Mucosa of rectum (tissue), 2 donors: ENCODE measurements at regions not wholly inside any gene's neighbourhood (a gene's known extent, or its start where the extent isn't known, plus 50 kb on each side); places are given as distances from the start of the nearest gene placed in this dataset.

Source experiments
- H3K27ac ChIP-seq, 2 donors: one replicate each; pipeline ENCODE4 v1.7.0; 2013; ENCODE audit warnings: inconsistent platforms in 2 of 2, low read depth in 2 of 2, low read length in 2 of 2
- H3K27me3 ChIP-seq, 2 donors: one replicate each; pipeline ENCODE4 v1.7.0; 2013; ENCODE audit warnings: low read length in 2 of 2; ENCODE audit not compliant: control insufficient read depth in 2 of 2, insufficient read depth in 2 of 2
- H3K36me3 ChIP-seq, 2 donors: one replicate each; pipeline ENCODE4 v1.7.0; 2013; ENCODE audit warnings: low read length in 2 of 2; ENCODE audit not compliant: control insufficient read depth in 2 of 2, insufficient read depth in 2 of 2
- H3K4me1 ChIP-seq, 2 donors: one replicate each; pipeline ENCODE4 v1.7.0; 2013; ENCODE audit warnings: low read length in 2 of 2, mild to moderate bottlenecking in 1 of 2; ENCODE audit not compliant: control insufficient read depth in 2 of 2, insufficient read depth in 2 of 2
- H3K4me3 ChIP-seq, 2 donors: one replicate each; pipeline ENCODE4 v1.7.0; 2013; ENCODE audit warnings: low read length in 2 of 2
- H3K9ac ChIP-seq, 2 donors: one replicate each; pipeline ENCODE4 v1.7.0; 2013; ENCODE audit warnings: low read length in 2 of 2, low read depth in 1 of 2, mild to moderate bottlenecking in 1 of 2
- H3K9me3 ChIP-seq, 2 donors: one replicate each; pipeline ENCODE4 v1.7.0; 2013; ENCODE audit warnings: low read length in 2 of 2; ENCODE audit not compliant: control insufficient read depth in 2 of 2
- donor health status: healthy.
- donor health status: Normal muscosa, but diverticular disease.

GRCh38 chr3:64332459-64333350, 107.4 kb upstream of the PRICKLE2 start:
- Histone ChIP-seq H3K4me3 (no peak overlapping the region), H3K9ac (no peak overlapping the region), H3K27me3 (no peaks in the 10 kb centered on the region), H3K4me1 (no peaks in the 10 kb centered on the region), H3K36me3 (no peaks in the 10 kb centered on the region), H3K27ac (no peak overlapping the region), H3K9me3 (no peaks in the 10 kb centered on the region)

GRCh38 chr3:64331605-64332004, 106.3 kb upstream of the PRICKLE2 start:
- H3K27ac ChIP-seq, result no peak overlapping the region

GRCh38 chr3:64329037-64329436, 103.8 kb upstream of the PRICKLE2 start:
- H3K4me1 ChIP-seq, result no peaks in the 10 kb centered on the region
- no peak overlapping the region for H3K4me3 ChIP-seq

More at GRCh38 chr3:64331605-64332004, 106.3 kb upstream of the PRICKLE2 start:
- H3K27me3 ChIP-seq, result no peaks in the 10 kb centered on the region
- no peaks in the 10 kb centered on the region for H3K9me3 ChIP-seq
- no peaks in the 10 kb centered on the region for H3K36me3 ChIP-seq
- no peak overlapping the region for H3K9ac ChIP-seq
- no peaks in the 10 kb centered on the region for H3K4me1 ChIP-seq
- no peak overlapping the region for H3K4me3 ChIP-seq

GRCh38 chr3:64327100-64327804, 102.0 kb upstream of the PRICKLE2 start:
- H3K27me3 ChIP-seq, result no peaks in the 10 kb centered on the region
- peak overlapping the region; percentile 56 to 72 for H3K27ac ChIP-seq
- H3K9ac ChIP-seq, result no peak overlapping the region
- no peaks in the 10 kb centered on the region for H3K36me3 ChIP-seq
- H3K4me3 ChIP-seq, result no peak overlapping the region
- no peaks in the 10 kb centered on the region for H3K4me1 ChIP-seq
- no peaks in the 10 kb centered on the region for H3K9me3 ChIP-seq

More at GRCh38 chr3:64329037-64329436, 103.8 kb upstream of the PRICKLE2 start:
- H3K36me3 ChIP-seq, result no peaks in the 10 kb centered on the region
- H3K9ac ChIP-seq, result no peak overlapping the region
- no peaks in the 10 kb centered on the region for H3K27me3 ChIP-seq
- no peak overlapping the region for H3K27ac ChIP-seq
- H3K9me3 ChIP-seq, result no peaks in the 10 kb centered on the region

GRCh38 chr3:64321747-64322146, 96.5 kb upstream of the PRICKLE2 start:
- H3K36me3 ChIP-seq, result no peaks in the 10 kb centered on the region
- no peak overlapping the region for H3K9ac ChIP-seq
- H3K9me3 ChIP-seq, result no peaks in the 10 kb centered on the region
- no peak overlapping the region for H3K27ac ChIP-seq
- H3K27me3 ChIP-seq, result no peaks in the 10 kb centered on the region
- no peaks in the 10 kb centered on the region for H3K4me1 ChIP-seq
- H3K4me3 ChIP-seq, result no peak overlapping the region

GRCh38 chr3:64319391-64319790, 94.1 kb upstream of the PRICKLE2 start:
- Histone ChIP-seq H3K27me3 (no peaks in the 10 kb centered on the region), H3K27ac (no peak overlapping the region)

GRCh38 chr3:64318668-64319271, 93.5 kb upstream of the PRICKLE2 start:
- no peaks in the 10 kb centered on the region for H3K27me3 ChIP-seq
- H3K4me1 ChIP-seq, result no peaks in the 10 kb centered on the region
- no peak overlapping the region for H3K27ac ChIP-seq
- H3K9ac ChIP-seq, result no peak overlapping the region
- no peaks in the 10 kb centered on the region for H3K9me3 ChIP-seq
- H3K4me3 ChIP-seq, result no peak overlapping the region
- no peaks in the 10 kb centered on the region for H3K36me3 ChIP-seq

More at GRCh38 chr3:64319391-64319790, 94.1 kb upstream of the PRICKLE2 start:
- Histone ChIP-seq H3K36me3 (no peaks in the 10 kb centered on the region), H3K9ac (no peak overlapping the region), H3K9me3 (no peaks in the 10 kb centered on the region), H3K4me1 (no peaks in the 10 kb centered on the region), H3K4me3 (no peak overlapping the region)

GRCh38 chr3:64318001-64318400, 92.7 kb upstream of the PRICKLE2 start:
- Histone ChIP-seq H3K4me1 (no peaks in the 10 kb centered on the region), H3K9me3 (no peaks in the 10 kb centered on the region), H3K27me3 (no peaks in the 10 kb centered on the region), H3K9ac (no peak overlapping the region), H3K27ac (no peak overlapping the region), H3K4me3 (no peak overlapping the region), H3K36me3 (no peaks in the 10 kb centered on the region)

- no peaks in the 10 kb centered on the region for H3K27me3 ChIP-seq
- no peak overlapping the region for H3K4me3 ChIP-seq
- H3K4me1 ChIP-seq, result no peaks in the 10 kb centered on the region
- no peak overlapping the region for H3K27ac ChIP-seq
- H3K36me3 ChIP-seq, result no peaks in the 10 kb centered on the region
- H3K9ac ChIP-seq, result no peak overlapping the region
- H3K9me3 ChIP-seq, result no peaks in the 10 kb centered on the region
These were observed 91.7 kb upstream of the PRICKLE2 start for GRCh38 chr3:64316971-64317370.
